ENCODE measurements at regions not wholly inside any gene's neighbourhood (a gene's known extent, or its start where the extent isn't known, plus 50 kb on each side); places are given as distances from the start of the nearest gene placed in this dataset.

DNA sequence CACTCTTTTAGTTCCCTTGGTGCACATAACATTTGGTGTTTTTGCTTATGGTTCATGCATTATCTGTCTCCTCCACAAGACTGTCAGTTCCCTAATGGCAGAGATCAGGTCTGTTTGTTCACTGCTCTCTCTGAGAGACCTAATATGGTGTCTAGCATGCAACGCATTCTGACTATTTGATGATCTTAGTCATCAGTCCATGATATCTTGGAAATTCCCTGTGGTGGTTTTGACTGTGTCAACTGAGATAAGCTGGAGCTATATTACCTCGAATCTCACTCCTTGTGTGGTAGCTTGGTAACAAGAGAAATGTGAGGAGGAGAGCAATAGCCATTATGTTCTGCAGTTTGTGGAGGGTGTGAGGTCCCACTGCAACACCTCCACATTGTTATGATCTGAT lies 229.8 kb downstream of the FRK start:
- H3K14ac ChIP-seq (ENCODE audit: insufficient read length) = no peak overlapping the region
- H3K23ac ChIP-seq (ENCODE audit: insufficient read length) = no peak overlapping the region
- no peak overlapping the region for H2BK5ac ChIP-seq (ENCODE audit: low read depth, low read length)
- H2BK15ac ChIP-seq (ENCODE audit: low read length) = no peak overlapping the region
- H3K27me3 ChIP-seq (replicated peaks in 1 of 4; ENCODE audit: control insufficient read depth in 3 of 4, extremely low read depth in 1 of 4, insufficient read depth in 3 of 4, low read length in 3 of 4) = no peaks in the 10 kb centered on the region
- no peak for FAIRE-seq
- H3K79me2 ChIP-seq (ENCODE audit: control insufficient read depth in 1 of 2, insufficient read depth in 2 of 2, low read length in 2 of 2) = no peaks in the 10 kb centered on the region
- peaks cover 0 to 2% (median 0%) of the 10 kb centered on the region in 4 experiments; a peak in 1 of 7 replicates for H3K4me1 ChIP-seq (replicated peaks in 1 of 4; ENCODE audit: control insufficient read depth in 3 of 4, insufficient read depth in 4 of 4, low read length in 3 of 4)
- H3K9ac ChIP-seq (replicated peaks in 1 of 4; ENCODE audit: extremely low read depth in 1 of 4, low read depth in 3 of 4, low read length in 3 of 4) = no peak overlapping the region
- no peak for DNase-seq (ENCODE audit: low read depth in 1 of 2, low spot score in 2 of 2)
- no peak overlapping the region for H3K18ac ChIP-seq (ENCODE audit: extremely low read depth, low read length)
- no peak overlapping the region for H4K91ac ChIP-seq (replicated peaks; ENCODE audit: insufficient read length, low read length)
- no peak overlapping the region for H3K56ac ChIP-seq (replicated peaks; ENCODE audit: insufficient read length, low read depth, low read length)
- no peak overlapping the region for H4K8ac ChIP-seq (ENCODE audit: extremely low read depth, insufficient read depth, low read length)
- no peaks in the 10 kb centered on the region for H3K36me3 ChIP-seq (ENCODE audit: control insufficient read depth in 2 of 4, insufficient read depth in 4 of 4, low read length in 3 of 4)
- H3K79me1 ChIP-seq (ENCODE audit: low read depth, low read length) = no peaks in the 10 kb centered on the region
- H2AFZ ChIP-seq (ENCODE audit: low read length) = no peak overlapping the region
- H2BK20ac ChIP-seq (ENCODE audit: low read length) = no peak overlapping the region
- H4K20me1 ChIP-seq (replicated peaks in 1 of 2; ENCODE audit: control insufficient read depth in 1 of 2, insufficient read depth in 2 of 2, low read length in 2 of 2) = no peaks in the 10 kb centered on the region
- peaks cover under 1 to 3% of the 10 kb centered on the region in 2 experiments; a peak in 2 of 4 replicates for H3K9me3 ChIP-seq (ENCODE audit: insufficient read depth in 2 of 2, low read depth in 1 of 2, low read length in 1 of 2)
- H3K23me2 ChIP-seq (ENCODE audit: low read depth, low read length) = no peaks in the 10 kb centered on the region
- CTCF ChIA-PET (ENCODE audit: partially characterized antibody) = interaction anchor here (3.8 kb wide), 1 partner anchor 8 kb away, joined by 17 read pairs; no protein-coding TSS in a partner anchor
- no peak overlapping the region for H3K27ac ChIP-seq (ENCODE audit: low read depth, low read length)
- POLR2A ChIA-PET (ENCODE audit: partially characterized antibody) = no interaction called here
- H2AK5ac ChIP-seq (ENCODE audit: low read depth, low read length) = no peak overlapping the region
- H3K4me2 ChIP-seq (ENCODE audit: insufficient read depth in 1 of 2, low read depth in 2 of 2, low read length in 2 of 2) = no peak overlapping the region
- no peak overlapping the region for H2BK120ac ChIP-seq (replicated peaks; ENCODE audit: low read depth, low read length)
- H4K5ac ChIP-seq (ENCODE audit: insufficient read length, low read depth, low read length) = no peak overlapping the region
- H3K4ac ChIP-seq (replicated peaks; ENCODE audit: insufficient read length, low read depth, low read length) = no peak overlapping the region
- H3K4me3 ChIP-seq (ENCODE audit: extremely low read depth in 1 of 4, insufficient read depth in 2 of 4, low read depth in 3 of 4, low read length in 4 of 4) = no peak overlapping the region
- whole genome bisulfite sequencing, 2 experiments (ENCODE audit: extremely low coverage in 1 of 2, insufficient coverage in 1 of 2, insufficient read length in 1 of 2, insufficient replicate concordance in 2 of 2, low coverage in 1 of 2, low lambda C conversion rate in 2 of 2, missing lambda C conversion rate in 1 of 2) = 71% methylated on average over 2 of the region's 2 CpGs; no CpG with 5 or more reads in 1 of the 2 experiments
- H2BK12ac ChIP-seq (ENCODE audit: low read depth, low read length) = no peak overlapping the region
- TF ChIP-seq NRF1 (IDR thresholded peaks at IDR 0.05; ENCODE audit: low read depth, low read length) (no peak), YY1 (IDR thresholded peaks at IDR 0.05; ENCODE audit: low read depth, low read length) (no peak), GABPA (IDR thresholded peaks at IDR 0.05; ENCODE audit: borderline replicate concordance, insufficient read depth, low read length) (no peak), SIRT6 (IDR thresholded peaks at IDR 0.05; ENCODE audit: low read length) (no peak), BACH1 (IDR thresholded peaks at IDR 0.05; ENCODE audit: low read length) (no peak), CHD1 (IDR thresholded peaks at IDR 0.05; ENCODE audit: low read depth, low read length) (no peak), CTBP2 (IDR thresholded peaks at IDR 0.05; ENCODE audit: borderline replicate concordance, insufficient read depth, insufficient read length, low read length) (no peak), TAF7 (optimal IDR thresholded peaks at IDR 0.05; ENCODE audit: borderline replicate concordance, low read depth, low read length) (no peak), FOSL1 (IDR thresholded peaks at IDR 0.05; ENCODE audit: insufficient read depth, low read depth, low read length) (no peak), RAD21 (IDR thresholded peaks at IDR 0.05 in 1 of 2, conservative IDR thresholded peaks at IDR 0.05 in 1 of 2; ENCODE audit: low read depth in 2 of 2, low read length in 2 of 2) (no peak), SIN3A (conservative IDR thresholded peaks at IDR 0.05 in 1 of 2, IDR thresholded peaks at IDR 0.05 in 1 of 2; ENCODE audit: low read depth in 1 of 2, low read length in 2 of 2) (no peak)
- TF ChIP-seq, protein P1, sequence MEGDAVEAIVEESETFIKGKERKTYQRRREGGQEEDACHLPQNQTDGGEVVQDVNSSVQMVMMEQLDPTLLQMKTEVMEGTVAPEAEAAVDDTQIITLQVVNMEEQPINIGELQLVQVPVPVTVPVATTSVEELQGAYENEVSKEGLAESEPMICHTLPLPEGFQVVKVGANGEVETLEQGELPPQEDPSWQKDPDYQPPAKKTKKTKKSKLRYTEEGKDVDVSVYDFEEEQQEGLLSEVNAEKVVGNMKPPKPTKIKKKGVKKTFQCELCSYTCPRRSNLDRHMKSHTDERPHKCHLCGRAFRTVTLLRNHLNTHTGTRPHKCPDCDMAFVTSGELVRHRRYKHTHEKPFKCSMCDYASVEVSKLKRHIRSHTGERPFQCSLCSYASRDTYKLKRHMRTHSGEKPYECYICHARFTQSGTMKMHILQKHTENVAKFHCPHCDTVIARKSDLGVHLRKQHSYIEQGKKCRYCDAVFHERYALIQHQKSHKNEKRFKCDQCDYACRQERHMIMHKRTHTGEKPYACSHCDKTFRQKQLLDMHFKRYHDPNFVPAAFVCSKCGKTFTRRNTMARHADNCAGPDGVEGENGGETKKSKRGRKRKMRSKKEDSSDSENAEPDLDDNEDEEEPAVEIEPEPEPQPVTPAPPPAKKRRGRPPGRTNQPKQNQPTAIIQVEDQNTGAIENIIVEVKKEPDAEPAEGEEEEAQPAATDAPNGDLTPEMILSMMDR (IDR thresholded peaks at IDR 0.05; ENCODE audit: control extremely low read depth in 1 of 3, insufficient read depth in 1 of 3, low read depth in 1 of 3, low read length in 3 of 3) = no peak
